PC-9 (cell line): ENCODE measurements at regions not wholly inside any gene's neighbourhood (a gene's known extent, or its start where the extent isn't known, plus 50 kb on each side); places are given as distances from the start of the nearest gene placed in this dataset.

ENCODE experiments used
- CTCF ChIP-seq: fragments of 200-600 bp; sonication (generic); conservative IDR thresholded peaks from 2 replicates; pipeline ENCODE4 v1.6.1; 2017; ENCODE audit warnings: mixed run types, antibody characterized with exemption, mild to moderate bottlenecking, moderate library complexity
- EZH2 ChIP-seq: fragments of 200-600 bp; sonication (generic); IDR thresholded peaks from 2 replicates; pipeline ENCODE4 v1.8.0; 2017; ENCODE audit warnings: antibody characterized with exemption, low read depth

GRCh38 chr20:29878281-29878741 is 1379.2 kb upstream of the DEFB115 start:
- TF ChIP-seq CTCF, result no peak
- TF ChIP-seq EZH2, result no peak
